GM23338 (cell line): ENCODE measurements at regions not wholly inside any gene's neighbourhood (a gene's known extent, or its start where the extent isn't known, plus 50 kb on each side); places are given as distances from the start of the nearest gene placed in this dataset.

Experiments used
- ATAC-seq: fragments of 200-7000 bp; cut with Tn5 transposase; 3 replicates; pipeline ENCODE4 v1.9.1; 2020
- DNase-seq: peaks from one replicate; pipeline ENCODE4 v3.0.0-alpha.2; 2015; ENCODE audit warnings: low spot score
- H2AFZ ChIP-seq: fragments of 200-600 bp; sonication (generic); 2 replicates; pipeline ENCODE4 v1.8.0; 2016; ENCODE audit warnings: antibody characterized with exemption, mild to moderate bottlenecking, moderate library complexity
- H3F3A ChIP-seq: fragments of 200-600 bp; sonication (generic); replicated peaks from 2 replicates; pipeline ENCODE4 v1.8.0; 2017; ENCODE audit warnings: antibody characterized with exemption, mixed run types, low read depth
- H3K27ac ChIP-seq: fragments of 200-600 bp; sonication (generic); 2 replicates; pipeline ENCODE4 v1.6.1; 2016; ENCODE audit warnings: low read depth
- H3K27me3 ChIP-seq: fragments of 200-600 bp; sonication (generic); 2 replicates; pipeline ENCODE4 v1.8.0; 2016; ENCODE audit warnings: mild to moderate bottlenecking, mixed run types, moderate library complexity; ENCODE audit not compliant: insufficient read depth
- H3K36me3 ChIP-seq: fragments of 200-600 bp; sonication (generic); 2 replicates; pipeline ENCODE4 v1.8.0; 2016; ENCODE audit warnings: mild to moderate bottlenecking; ENCODE audit not compliant: insufficient read depth
- H3K4me1 ChIP-seq: fragments of 200-600 bp; sonication (generic); 2 replicates; pipeline ENCODE4 v1.8.0; 2016; ENCODE audit warnings: mild to moderate bottlenecking, moderate library complexity; ENCODE audit not compliant: insufficient read depth
- H3K4me2 ChIP-seq: fragments of 200-600 bp; sonication (generic); 2 replicates; pipeline ENCODE4 v1.7.1; 2017; ENCODE audit warnings: mixed run types
- H3K4me3 ChIP-seq: fragments of 200-600 bp; sonication (generic); 2 replicates; pipeline ENCODE4 v1.6.1; 2016; ENCODE audit warnings: mixed run types
- H3K79me2 ChIP-seq: fragments of 200-600 bp; sonication (generic); replicated peaks from 2 replicates; pipeline ENCODE4 v1.8.0; 2017; ENCODE audit warnings: mild to moderate bottlenecking; ENCODE audit not compliant: insufficient read depth
- H3K9me2 ChIP-seq: fragments of 200-600 bp; sonication (generic); 2 replicates; pipeline ENCODE4 v1.8.0; 2017; ENCODE audit not compliant: insufficient read depth
- H4K20me1 ChIP-seq: fragments of 200-600 bp; sonication (generic); replicated peaks from 2 replicates; pipeline ENCODE4 v1.8.0; 2017; ENCODE audit warnings: mild to moderate bottlenecking; ENCODE audit not compliant: insufficient read depth
- H3K27ac Mint-ChIP-seq: 2 replicates; pipeline ENCODE4 v1.8.0; 2020; ENCODE audit warnings: inconsistent platforms, mild to moderate bottlenecking, moderate library complexity, mixed read lengths
- H3K27me3 Mint-ChIP-seq: 3 replicates; pipeline ENCODE4 v1.8.0; 2022; ENCODE audit warnings: low read depth, mild to moderate bottlenecking, moderate library complexity, mixed read lengths, inconsistent platforms; ENCODE audit not compliant: insufficient read depth, poor library complexity
- H3K36me3 Mint-ChIP-seq: 3 replicates; pipeline ENCODE4 v1.8.0; 2021; ENCODE audit warnings: low read depth, mild to moderate bottlenecking, inconsistent platforms, moderate library complexity, mixed read lengths
- H3K4me1 Mint-ChIP-seq: 3 replicates; pipeline ENCODE4 v1.8.0; 2020; ENCODE audit warnings: mild to moderate bottlenecking, inconsistent platforms, mixed read lengths
- H3K4me3 Mint-ChIP-seq: 3 replicates; pipeline ENCODE4 v1.8.0; 2021; ENCODE audit warnings: moderate library complexity, mild to moderate bottlenecking, inconsistent platforms, mixed read lengths
- H3K9me3 Mint-ChIP-seq: 3 replicates; pipeline ENCODE4 v1.8.0; 2020; ENCODE audit warnings: moderate library complexity, mild to moderate bottlenecking, inconsistent platforms, mixed read lengths
- CREB1 ChIP-seq: fragments of 250-450 bp; sonication (Bioruptor Pico); IDR thresholded peaks from 2 replicates; pipeline ENCODE4 v1.5.0; 2020; ENCODE audit warnings: low read depth, mild to moderate bottlenecking, moderate library complexity
- EZH2 ChIP-seq: fragments of 200-600 bp; sonication (generic); IDR thresholded peaks from one replicate; pipeline ENCODE4 v1.8.0; 2017; ENCODE audit warnings: antibody characterized with exemption, mild to moderate bottlenecking, low read depth; ENCODE audit not compliant: unreplicated experiment
- EZH2phosphoT487 ChIP-seq: fragments of 200-600 bp; sonication (generic); IDR thresholded peaks from one replicate; pipeline ENCODE4 v1.8.1; 2018; ENCODE audit warnings: antibody characterized with exemption; ENCODE audit not compliant: unreplicated experiment
- JUNB ChIP-seq: IDR thresholded peaks from one replicate; pipeline ENCODE4 v1.6.1; 2016; ENCODE audit warnings: antibody characterized with exemption; ENCODE audit not compliant: unreplicated experiment
- NANOG ChIP-seq: IDR thresholded peaks from 2 replicates; pipeline ENCODE4 v1.6.1; 2016; ENCODE audit warnings: antibody characterized with exemption, borderline replicate concordance
- POLR2AphosphoS5 ChIP-seq: IDR thresholded peaks from 2 replicates; pipeline ENCODE4 v1.6.1; 2016; ENCODE audit warnings: antibody characterized with exemption, low read depth
- STAT1 ChIP-seq: IDR thresholded peaks from one replicate; pipeline ENCODE4 v1.6.1; 2016; ENCODE audit warnings: antibody characterized with exemption; ENCODE audit not compliant: unreplicated experiment
- ZNF114 ChIP-seq: fragments of 250-450 bp; sonication (Bioruptor Pico); IDR thresholded peaks from 2 replicates; pipeline ENCODE4 v1.5.0; 2020; ENCODE audit warnings: mild to moderate bottlenecking, moderate library complexity
- ZNF331 ChIP-seq: fragments of 250-450 bp; sonication (Bioruptor Pico); IDR thresholded peaks from 2 replicates; pipeline ENCODE4 v1.5.0; 2020; ENCODE audit warnings: low read depth, mild to moderate bottlenecking, moderate library complexity
- TF ChIP-seq, protein P1 (sequence below), 2 experiments: fragments of 200-600 bp in 1 of 2; sonication (generic) in 1 of 2; conservative IDR thresholded peaks; 2 replicates each; pipeline versions ENCODE4 v1.5.1 to v1.6.1; 2016 to 2017; ENCODE audit warnings: antibody characterized with exemption in 2 of 2, low read depth in 2 of 2, mild to moderate bottlenecking in 2 of 2, moderate library complexity in 1 of 2
- TF ChIP-seq, protein P2 (sequence below): IDR thresholded peaks from 2 replicates; pipeline ENCODE4 v1.6.1; 2016; ENCODE audit warnings: antibody characterized with exemption
- TF ChIP-seq, protein P3 (sequence below): fragments of 250-450 bp; sonication (Bioruptor Pico); IDR thresholded peaks from 2 replicates; pipeline ENCODE4 v1.5.0; 2020; ENCODE audit warnings: mild to moderate bottlenecking, moderate library complexity
- TF ChIP-seq, protein P4 (sequence below): IDR thresholded peaks from one replicate; pipeline ENCODE4 v1.6.1; 2018; ENCODE audit warnings: antibody characterized with exemption; ENCODE audit not compliant: unreplicated experiment

DNA sequence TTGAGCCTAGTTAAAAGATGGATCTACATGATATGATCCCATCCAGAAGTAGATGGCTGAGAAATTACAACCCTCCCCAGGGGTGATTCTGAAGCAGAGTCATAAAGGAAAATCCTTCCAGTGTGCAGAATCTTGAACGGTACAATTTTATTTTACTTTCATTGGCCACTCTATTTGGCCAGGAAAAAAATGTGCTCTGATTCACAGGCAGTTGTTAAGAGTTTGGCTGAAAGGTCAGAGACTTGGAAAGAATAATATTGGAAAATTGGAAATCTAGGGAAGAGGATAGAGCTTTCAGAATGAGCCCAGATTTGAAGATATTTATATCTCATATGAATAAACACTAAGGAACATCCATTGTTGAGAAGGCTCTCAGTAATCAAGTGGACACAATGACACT, 1299.3 kb upstream of the GJE1 start:
- H3K4me1 ChIP-seq: no peaks in the 10 kb centered on the region

More for the DNA sequence above, 1299.3 kb upstream of the GJE1 start:
- Mint-ChIP-seq H3K36me3 (no peaks in the 10 kb centered on the region), H3K4me1 (no peaks in the 10 kb centered on the region), H3K27me3 (peaks cover 2% of the 10 kb centered on the region), H3K4me3 (no peak overlapping the region), H3K9me3 (no peaks in the 10 kb centered on the region), H3K27ac (no peak overlapping the region)
- no peak for DNase-seq
- no peak overlapping the region for H3K4me3 ChIP-seq
- ATAC-seq: no peak
- H3K27ac ChIP-seq: no peak overlapping the region
- H2AFZ ChIP-seq: no peak overlapping the region
- no peaks in the 10 kb centered on the region for H3K36me3 ChIP-seq
- no peaks in the 10 kb centered on the region for H3K27me3 ChIP-seq
- H4K20me1 ChIP-seq: no peaks in the 10 kb centered on the region
- H3K79me2 ChIP-seq: no peaks in the 10 kb centered on the region
- no peaks in the 10 kb centered on the region for H3F3A ChIP-seq
- no peak for TF ChIP-seq EZH2phosphoT487
- TF ChIP-seq, protein P1, sequence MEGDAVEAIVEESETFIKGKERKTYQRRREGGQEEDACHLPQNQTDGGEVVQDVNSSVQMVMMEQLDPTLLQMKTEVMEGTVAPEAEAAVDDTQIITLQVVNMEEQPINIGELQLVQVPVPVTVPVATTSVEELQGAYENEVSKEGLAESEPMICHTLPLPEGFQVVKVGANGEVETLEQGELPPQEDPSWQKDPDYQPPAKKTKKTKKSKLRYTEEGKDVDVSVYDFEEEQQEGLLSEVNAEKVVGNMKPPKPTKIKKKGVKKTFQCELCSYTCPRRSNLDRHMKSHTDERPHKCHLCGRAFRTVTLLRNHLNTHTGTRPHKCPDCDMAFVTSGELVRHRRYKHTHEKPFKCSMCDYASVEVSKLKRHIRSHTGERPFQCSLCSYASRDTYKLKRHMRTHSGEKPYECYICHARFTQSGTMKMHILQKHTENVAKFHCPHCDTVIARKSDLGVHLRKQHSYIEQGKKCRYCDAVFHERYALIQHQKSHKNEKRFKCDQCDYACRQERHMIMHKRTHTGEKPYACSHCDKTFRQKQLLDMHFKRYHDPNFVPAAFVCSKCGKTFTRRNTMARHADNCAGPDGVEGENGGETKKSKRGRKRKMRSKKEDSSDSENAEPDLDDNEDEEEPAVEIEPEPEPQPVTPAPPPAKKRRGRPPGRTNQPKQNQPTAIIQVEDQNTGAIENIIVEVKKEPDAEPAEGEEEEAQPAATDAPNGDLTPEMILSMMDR (conservative IDR thresholded peaks at IDR 0.05; ENCODE audit: low read depth in 2 of 2): no peak
- no peak for TF ChIP-seq ZNF331 (CRISPR knock-in tag)
- no peak for TF ChIP-seq NANOG
- TF ChIP-seq, protein P2, sequence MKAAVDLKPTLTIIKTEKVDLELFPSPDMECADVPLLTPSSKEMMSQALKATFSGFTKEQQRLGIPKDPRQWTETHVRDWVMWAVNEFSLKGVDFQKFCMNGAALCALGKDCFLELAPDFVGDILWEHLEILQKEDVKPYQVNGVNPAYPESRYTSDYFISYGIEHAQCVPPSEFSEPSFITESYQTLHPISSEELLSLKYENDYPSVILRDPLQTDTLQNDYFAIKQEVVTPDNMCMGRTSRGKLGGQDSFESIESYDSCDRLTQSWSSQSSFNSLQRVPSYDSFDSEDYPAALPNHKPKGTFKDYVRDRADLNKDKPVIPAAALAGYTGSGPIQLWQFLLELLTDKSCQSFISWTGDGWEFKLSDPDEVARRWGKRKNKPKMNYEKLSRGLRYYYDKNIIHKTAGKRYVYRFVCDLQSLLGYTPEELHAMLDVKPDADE: no peak
- no peak for TF ChIP-seq POLR2AphosphoS5
- TF ChIP-seq CREB1 (CRISPR knock-in tag): no peak
- no peak for TF ChIP-seq EZH2
- TF ChIP-seq, protein P3, sequence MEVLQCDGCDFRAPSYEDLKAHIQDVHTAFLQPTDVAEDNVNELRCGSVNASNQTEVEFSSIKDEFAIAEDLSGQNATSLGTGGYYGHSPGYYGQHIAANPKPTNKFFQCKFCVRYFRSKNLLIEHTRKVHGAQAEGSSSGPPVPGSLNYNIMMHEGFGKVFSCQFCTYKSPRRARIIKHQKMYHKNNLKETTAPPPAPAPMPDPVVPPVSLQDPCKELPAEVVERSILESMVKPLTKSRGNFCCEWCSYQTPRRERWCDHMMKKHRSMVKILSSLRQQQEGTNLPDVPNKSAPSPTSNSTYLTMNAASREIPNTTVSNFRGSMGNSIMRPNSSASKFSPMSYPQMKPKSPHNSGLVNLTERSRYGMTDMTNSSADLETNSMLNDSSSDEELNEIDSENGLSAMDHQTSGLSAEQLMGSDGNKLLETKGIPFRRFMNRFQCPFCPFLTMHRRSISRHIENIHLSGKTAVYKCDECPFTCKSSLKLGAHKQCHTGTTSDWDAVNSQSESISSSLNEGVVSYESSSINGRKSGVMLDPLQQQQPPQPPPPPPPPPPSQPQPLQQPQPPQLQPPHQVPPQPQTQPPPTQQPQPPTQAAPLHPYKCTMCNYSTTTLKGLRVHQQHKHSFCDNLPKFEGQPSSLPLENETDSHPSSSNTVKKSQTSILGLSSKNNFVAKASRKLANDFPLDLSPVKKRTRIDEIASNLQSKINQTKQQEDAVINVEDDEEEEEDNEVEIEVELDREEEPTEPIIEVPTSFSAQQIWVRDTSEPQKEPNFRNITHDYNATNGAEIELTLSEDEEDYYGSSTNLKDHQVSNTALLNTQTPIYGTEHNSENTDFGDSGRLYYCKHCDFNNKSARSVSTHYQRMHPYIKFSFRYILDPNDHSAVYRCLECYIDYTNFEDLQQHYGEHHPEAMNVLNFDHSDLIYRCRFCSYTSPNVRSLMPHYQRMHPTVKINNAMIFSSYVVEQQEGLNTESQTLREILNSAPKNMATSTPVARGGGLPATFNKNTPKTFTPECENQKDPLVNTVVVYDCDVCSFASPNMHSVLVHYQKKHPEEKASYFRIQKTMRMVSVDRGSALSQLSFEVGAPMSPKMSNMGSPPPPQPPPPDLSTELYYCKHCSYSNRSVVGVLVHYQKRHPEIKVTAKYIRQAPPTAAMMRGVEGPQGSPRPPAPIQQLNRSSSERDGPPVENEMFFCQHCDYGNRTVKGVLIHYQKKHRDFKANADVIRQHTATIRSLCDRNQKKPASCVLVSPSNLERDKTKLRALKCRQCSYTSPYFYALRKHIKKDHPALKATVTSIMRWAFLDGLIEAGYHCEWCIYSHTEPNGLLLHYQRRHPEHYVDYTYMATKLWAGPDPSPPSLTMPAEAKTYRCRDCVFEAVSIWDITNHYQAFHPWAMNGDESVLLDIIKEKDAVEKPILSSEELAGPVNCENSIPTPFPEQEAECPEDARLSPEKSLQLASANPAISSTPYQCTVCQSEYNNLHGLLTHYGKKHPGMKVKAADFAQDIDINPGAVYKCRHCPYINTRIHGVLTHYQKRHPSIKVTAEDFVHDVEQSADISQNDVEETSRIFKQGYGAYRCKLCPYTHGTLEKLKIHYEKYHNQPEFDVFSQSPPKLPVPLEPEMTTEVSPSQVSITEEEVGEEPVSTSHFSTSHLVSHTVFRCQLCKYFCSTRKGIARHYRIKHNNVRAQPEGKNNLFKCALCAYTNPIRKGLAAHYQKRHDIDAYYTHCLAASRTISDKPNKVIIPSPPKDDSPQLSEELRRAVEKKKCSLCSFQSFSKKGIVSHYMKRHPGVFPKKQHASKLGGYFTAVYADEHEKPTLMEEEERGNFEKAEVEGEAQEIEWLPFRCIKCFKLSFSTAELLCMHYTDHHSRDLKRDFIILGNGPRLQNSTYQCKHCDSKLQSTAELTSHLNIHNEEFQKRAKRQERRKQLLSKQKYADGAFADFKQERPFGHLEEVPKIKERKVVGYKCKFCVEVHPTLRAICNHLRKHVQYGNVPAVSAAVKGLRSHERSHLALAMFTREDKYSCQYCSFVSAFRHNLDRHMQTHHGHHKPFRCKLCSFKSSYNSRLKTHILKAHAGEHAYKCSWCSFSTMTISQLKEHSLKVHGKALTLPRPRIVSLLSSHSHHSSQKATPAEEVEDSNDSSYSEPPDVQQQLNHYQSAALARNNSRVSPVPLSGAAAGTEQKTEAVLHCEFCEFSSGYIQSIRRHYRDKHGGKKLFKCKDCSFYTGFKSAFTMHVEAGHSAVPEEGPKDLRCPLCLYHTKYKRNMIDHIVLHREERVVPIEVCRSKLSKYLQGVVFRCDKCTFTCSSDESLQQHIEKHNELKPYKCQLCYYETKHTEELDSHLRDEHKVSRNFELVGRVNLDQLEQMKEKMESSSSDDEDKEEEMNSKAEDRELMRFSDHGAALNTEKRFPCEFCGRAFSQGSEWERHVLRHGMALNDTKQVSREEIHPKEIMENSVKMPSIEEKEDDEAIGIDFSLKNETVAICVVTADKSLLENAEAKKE (CRISPR knock-in tag): no peak
- TF ChIP-seq JUNB: no peak
- no peak for TF ChIP-seq ZNF114 (CRISPR knock-in tag)
- TF ChIP-seq, protein P4, sequence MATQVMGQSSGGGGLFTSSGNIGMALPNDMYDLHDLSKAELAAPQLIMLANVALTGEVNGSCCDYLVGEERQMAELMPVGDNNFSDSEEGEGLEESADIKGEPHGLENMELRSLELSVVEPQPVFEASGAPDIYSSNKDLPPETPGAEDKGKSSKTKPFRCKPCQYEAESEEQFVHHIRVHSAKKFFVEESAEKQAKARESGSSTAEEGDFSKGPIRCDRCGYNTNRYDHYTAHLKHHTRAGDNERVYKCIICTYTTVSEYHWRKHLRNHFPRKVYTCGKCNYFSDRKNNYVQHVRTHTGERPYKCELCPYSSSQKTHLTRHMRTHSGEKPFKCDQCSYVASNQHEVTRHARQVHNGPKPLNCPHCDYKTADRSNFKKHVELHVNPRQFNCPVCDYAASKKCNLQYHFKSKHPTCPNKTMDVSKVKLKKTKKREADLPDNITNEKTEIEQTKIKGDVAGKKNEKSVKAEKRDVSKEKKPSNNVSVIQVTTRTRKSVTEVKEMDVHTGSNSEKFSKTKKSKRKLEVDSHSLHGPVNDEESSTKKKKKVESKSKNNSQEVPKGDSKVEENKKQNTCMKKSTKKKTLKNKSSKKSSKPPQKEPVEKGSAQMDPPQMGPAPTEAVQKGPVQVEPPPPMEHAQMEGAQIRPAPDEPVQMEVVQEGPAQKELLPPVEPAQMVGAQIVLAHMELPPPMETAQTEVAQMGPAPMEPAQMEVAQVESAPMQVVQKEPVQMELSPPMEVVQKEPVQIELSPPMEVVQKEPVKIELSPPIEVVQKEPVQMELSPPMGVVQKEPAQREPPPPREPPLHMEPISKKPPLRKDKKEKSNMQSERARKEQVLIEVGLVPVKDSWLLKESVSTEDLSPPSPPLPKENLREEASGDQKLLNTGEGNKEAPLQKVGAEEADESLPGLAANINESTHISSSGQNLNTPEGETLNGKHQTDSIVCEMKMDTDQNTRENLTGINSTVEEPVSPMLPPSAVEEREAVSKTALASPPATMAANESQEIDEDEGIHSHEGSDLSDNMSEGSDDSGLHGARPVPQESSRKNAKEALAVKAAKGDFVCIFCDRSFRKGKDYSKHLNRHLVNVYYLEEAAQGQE: no peak
- no peak for TF ChIP-seq STAT1
- H3K4me2 ChIP-seq: no peak overlapping the region
- H3K9me2 ChIP-seq: no peaks in the 10 kb centered on the region
